Urinary bladder (tissue), 3 donors: ENCODE measurements at regions not wholly inside any gene's neighbourhood (a gene's known extent, or its start where the extent isn't known, plus 50 kb on each side); places are given as distances from the start of the nearest gene placed in this dataset.
"Not testable (repeated sequence)": the region's sequence is repeated elsewhere in the genome, so short reads cannot be mapped to it uniquely, and the experiment has no call there.

Experiments
- DNase-seq: peaks from one replicate; pipeline ENCODE4 v3.0.0-alpha.2; 2015; ENCODE audit errors: extremely low spot score
- H3K27ac ChIP-seq: one replicate; pipeline ENCODE4 v1.5.1; 2013; ENCODE audit warnings: low read depth, mild to moderate bottlenecking, moderate library complexity
- H3K36me3 ChIP-seq: one replicate; pipeline ENCODE4 v1.6.1; 2013; ENCODE audit warnings: mild to moderate bottlenecking, moderate library complexity; ENCODE audit not compliant: insufficient read depth
- H3K4me1 ChIP-seq: one replicate; pipeline ENCODE4 v1.6.1; 2013; ENCODE audit warnings: mild to moderate bottlenecking, moderate library complexity; ENCODE audit not compliant: insufficient read depth
- H3K4me3 ChIP-seq: one replicate; pipeline ENCODE4 v1.5.1; 2013; ENCODE audit warnings: low read depth, low read length
- WGBS: extraction: QIAGEN DNeasy Blood & Tissue Kit; methylation state at CpG from one replicate; pipeline ENCODE4 v1.1.7; 2013; 5-methylcytosine and 5-hydroxymethylcytosine counted together
- donor health status: healthy with polysubstance abuse.
- donor health status: healthy.

DNA sequence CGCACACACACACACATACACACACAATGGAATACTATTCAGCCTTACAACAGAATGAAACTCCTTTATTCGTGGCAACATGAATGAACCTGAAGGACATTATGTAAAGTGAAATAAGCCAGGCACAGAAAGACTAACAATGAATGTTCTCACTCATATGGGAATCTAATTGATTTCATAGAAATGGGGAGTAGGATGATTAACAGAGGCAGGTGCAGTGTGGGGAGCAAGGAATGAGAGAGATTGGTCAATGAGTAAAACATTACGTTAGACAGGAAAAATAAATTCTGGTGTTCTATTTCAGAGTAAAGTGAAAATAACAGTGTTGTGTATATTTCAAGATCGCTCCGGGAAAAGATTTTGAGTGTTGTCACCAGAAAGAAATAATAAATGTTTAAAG lies 694.5 kb downstream of the NXPH1 start:
- WGBS = 90% methylated on average over 5 of the region's 5 CpGs
- H3K4me3 ChIP-seq = no peak overlapping the region
- no peaks in the 10 kb centered on the region for H3K36me3 ChIP-seq
- no peak overlapping the region for H3K27ac ChIP-seq
- no peak for DNase-seq
- no peaks in the 10 kb centered on the region for H3K4me1 ChIP-seq

DNA sequence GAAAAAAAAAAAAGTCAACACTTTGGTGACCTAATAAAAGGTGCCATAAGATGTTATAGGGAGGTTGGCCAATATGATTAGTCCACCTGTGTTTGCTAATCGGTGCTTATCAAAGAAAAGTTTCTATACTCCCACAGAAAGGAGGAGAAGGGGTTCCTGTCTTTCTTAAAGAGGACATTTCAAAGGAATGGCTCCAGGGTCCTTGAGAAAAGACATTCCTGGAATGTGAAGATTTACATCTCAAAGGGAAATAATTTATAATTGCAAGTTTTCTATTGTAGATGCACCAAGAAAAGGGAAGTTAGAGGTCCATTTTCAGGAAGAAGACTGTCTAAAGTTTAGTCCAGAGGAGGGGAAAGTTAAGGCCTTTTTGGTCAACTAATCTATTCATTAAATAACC lies 715.3 kb downstream of the NXPH1 start:
- no peak overlapping the region for H3K27ac ChIP-seq
- H3K4me1 ChIP-seq = no peaks in the 10 kb centered on the region
- DNase-seq = no peak
- no peak overlapping the region for H3K4me3 ChIP-seq
- H3K36me3 ChIP-seq = no peaks in the 10 kb centered on the region
- 80% methylated on average over 1 of the region's 1 CpG for WGBS

DNA sequence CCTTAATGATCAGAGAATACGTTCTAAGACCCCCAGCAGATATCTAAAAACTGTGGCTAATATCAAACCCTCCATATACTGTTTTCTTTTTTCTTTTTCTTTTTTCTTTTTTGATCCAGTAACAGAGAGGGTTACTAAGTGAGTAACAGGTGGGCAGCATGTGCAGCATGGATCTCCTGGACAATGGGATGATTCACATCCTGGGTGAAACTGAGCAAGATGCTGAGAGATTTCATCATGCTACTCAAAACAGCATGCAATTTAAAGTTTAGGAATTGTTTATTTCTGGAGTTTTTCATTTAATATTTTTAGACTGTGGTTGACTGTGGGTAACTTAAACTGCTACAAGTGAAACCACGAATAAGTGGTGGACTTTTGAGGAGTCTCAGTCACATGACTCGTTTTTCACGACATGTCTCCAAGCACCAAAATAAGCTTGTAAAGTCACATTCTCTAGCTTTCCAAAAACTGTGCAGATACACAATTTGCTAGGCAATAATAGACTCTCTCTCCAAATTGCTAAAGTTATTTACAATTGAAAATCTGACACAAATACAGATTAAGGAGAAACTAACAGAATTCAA lies 716.2 kb downstream of the NXPH1 start:
- no peak for DNase-seq
- H3K27ac ChIP-seq = no peak overlapping the region
- H3K4me1 ChIP-seq = no peaks in the 10 kb centered on the region
- no peaks in the 10 kb centered on the region for H3K36me3 ChIP-seq
- 85% methylated on average over 4 of the region's 4 CpGs for whole genome bisulfite sequencing
- no peak overlapping the region for H3K4me3 ChIP-seq

DNA sequence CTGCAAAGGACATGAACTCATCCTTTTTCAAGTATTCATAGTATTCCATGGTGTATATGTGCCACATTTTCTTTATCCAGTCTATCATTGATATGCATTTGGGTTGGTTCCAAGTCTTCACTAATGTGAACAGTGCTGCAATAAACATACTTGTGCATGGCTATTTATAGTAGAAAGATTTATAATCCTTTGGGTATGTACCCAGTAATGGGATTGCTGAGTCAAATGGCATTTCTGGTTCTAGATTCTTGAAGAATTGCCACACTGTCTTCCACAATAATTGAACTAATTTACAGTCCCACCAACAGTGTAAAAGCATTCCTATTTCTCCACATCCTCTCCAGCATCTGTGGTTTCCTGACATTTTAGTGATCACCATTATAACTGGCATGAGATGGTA lies 730.3 kb downstream of the NXPH1 start:
- DNase-seq, H3K27ac ChIP-seq, H3K4me1 ChIP-seq, H3K36me3 ChIP-seq, H3K4me3 ChIP-seq: not testable (repeated sequence)

DNA sequence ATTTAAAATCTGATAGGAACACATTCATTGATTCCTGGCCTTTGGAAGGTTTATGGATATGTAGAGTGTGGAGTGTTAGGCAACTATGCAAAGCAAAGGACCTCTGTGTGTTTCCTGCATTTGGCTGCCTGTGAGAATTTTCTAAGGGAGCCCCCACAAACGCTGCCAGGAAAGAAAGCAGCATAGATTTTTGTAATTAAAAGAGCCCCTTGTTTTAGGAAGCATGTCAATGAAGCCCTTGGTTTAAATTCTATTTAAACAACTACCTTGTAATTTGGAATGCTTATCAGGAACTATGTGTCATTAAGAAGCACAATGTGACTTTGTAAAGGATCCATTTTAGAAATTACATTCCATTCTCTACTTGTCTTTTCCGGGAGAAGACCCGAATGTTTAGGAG lies 742.5 kb downstream of the NXPH1 start:
- no peak for DNase-seq
- WGBS = 51% methylated on average over 3 of the region's 3 CpGs
- H3K4me1 ChIP-seq = no peaks in the 10 kb centered on the region
- H3K4me3 ChIP-seq = no peak overlapping the region
- no peaks in the 10 kb centered on the region for H3K36me3 ChIP-seq
- no peak overlapping the region for H3K27ac ChIP-seq

DNA sequence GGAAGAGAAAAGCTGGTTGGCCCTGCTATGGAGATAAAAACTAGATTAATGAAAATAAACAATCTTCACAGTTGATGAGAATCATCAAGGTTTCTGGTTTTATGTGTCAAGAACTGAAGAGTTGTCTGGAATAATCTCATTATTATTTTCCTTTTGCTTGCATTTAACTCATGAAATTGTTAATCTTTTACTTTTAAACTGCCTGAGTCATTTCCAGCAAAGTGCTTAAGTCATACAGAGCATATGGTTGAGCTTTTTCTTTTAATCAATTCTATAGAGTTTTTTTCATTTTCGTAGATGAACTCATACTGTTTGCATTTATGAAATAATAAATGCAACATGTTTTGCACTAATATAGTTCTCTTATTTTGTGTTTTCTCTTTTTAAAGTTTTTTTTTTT lies 747.9 kb downstream of the NXPH1 start:
- no peak for DNase-seq
- no peak overlapping the region for H3K27ac ChIP-seq
- 70% methylated on average over 1 of the region's 1 CpG for WGBS
- no peaks in the 10 kb centered on the region for H3K36me3 ChIP-seq
- no peak overlapping the region for H3K4me3 ChIP-seq
- no peaks in the 10 kb centered on the region for H3K4me1 ChIP-seq

DNA sequence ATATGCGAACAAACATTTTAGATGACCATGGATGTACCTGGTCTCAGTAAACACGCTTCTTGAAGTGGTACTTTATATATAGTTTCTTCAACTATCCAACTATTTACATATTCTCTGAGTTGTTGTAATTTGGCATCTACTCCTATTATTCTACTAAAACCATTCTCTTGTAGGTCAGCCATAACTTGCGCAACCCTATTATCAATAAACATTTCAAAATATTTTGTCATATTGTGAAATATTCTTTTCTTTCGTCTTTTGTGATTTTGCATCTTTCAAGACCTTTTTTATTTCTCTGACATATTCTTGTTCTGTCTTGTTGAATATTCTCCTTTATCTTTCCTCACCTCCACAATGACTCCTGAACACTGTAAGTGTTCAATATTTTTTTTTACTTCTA lies 753.3 kb downstream of the NXPH1 start:
- Histone ChIP-seq H3K4me1 (no peaks in the 10 kb centered on the region), H3K27ac (no peak overlapping the region), H3K4me3 (no peak overlapping the region), H3K36me3 (no peaks in the 10 kb centered on the region)
- DNase-seq = no peak
- WGBS = 93% methylated on average over 4 of the region's 4 CpGs

DNA sequence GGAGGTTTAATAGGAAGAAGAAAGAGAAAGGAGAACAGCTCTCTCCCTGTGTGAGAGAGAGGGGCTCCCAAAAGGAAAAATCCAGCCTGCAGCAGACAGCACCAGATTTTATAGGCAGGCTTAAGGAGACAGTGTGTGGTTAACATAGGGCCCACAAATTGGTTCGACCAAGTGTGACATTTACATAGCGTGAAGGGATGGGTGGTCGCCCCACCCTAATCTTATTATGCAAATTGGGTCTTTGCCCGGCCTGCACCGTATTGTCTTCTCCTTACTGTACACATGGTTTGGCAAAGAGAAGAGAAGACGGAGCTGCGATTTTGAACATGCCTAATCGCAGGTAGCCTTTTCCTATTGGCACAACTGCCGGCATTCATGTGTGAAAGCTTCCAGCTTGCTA lies 756.3 kb downstream of the NXPH1 start:
- 66% methylated on average over 9 of the region's 9 CpGs for WGBS
- Histone ChIP-seq H3K36me3 (no peaks in the 10 kb centered on the region), H3K4me3 (no peak overlapping the region), H3K27ac (no peak overlapping the region), H3K4me1 (no peaks in the 10 kb centered on the region)
- DNase-seq = no peak

DNA sequence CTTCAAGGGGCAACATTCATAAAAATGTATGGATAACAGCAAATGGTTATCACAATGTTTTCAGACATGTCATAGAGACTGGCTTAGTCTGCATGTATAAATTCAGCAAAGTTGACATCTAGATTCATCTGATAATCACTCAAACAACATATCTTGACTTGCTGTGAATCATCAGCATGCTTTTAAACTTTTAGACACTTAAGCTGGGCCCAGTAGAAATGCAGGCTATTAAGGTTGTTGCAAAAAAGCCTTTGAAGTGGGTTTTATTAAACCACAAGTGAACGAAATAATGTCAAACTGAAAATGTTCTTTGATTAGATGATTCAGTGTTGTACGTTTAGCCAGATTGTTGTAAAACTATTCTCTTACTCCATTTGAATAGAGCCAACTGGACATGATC lies 759.6 kb downstream of the NXPH1 start:
- H3K4me1 ChIP-seq = no peaks in the 10 kb centered on the region
- WGBS = 44% methylated on average over 2 of the region's 2 CpGs
- no peak overlapping the region for H3K4me3 ChIP-seq
- DNase-seq = no peak
- H3K36me3 ChIP-seq = no peaks in the 10 kb centered on the region
- no peak overlapping the region for H3K27ac ChIP-seq

DNA sequence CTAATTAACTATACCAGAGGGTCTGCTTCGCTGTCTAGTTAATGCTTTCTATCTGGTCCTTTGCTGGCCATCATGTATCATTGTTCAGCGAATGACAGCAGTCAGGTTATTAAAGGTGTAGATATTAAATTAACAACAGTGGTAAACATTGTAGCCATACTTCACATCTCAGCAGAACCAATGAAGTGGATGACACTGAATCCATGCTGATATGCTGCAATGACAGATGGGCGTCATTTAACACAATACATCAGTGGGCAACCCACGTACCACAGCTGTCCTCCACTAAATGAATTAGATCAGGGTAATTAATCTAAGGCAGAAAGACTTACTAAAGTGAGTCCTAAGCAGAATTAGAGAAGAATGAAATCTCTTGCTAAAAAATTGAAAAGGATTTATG lies 767.2 kb downstream of the NXPH1 start:
- Histone ChIP-seq H3K4me3 (no peak overlapping the region), H3K36me3 (no peaks in the 10 kb centered on the region), H3K27ac (no peak overlapping the region), H3K4me1 (no peaks in the 10 kb centered on the region)
- WGBS = 88% methylated on average over 4 of the region's 4 CpGs
- no peak for DNase-seq

DNA sequence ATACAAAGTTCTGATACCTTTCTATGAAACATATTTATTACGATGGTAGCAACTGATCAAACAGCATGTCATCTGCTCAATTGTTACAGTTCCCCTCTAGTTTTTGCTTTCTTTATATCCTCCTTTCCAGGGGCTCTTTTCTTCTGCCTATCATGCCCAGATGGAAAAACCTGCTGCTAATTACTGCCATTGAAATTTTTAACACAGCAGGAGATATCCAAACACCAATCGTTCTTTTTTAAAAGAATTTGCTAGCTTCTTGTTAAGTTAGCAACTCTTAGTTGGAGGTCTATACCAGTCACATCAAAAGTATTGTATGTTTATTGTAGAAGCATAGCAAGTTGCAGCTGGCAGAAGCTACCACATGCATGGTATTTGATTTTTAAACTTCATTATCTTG lies 768.5 kb downstream of the NXPH1 start:
- Histone ChIP-seq H3K4me3 (no peak overlapping the region), H3K27ac (no peak overlapping the region), H3K4me1 (no peaks in the 10 kb centered on the region), H3K36me3 (no peaks in the 10 kb centered on the region)
- no peak for DNase-seq
- 48% methylated on average over 2 of the region's 2 CpGs for WGBS

DNA sequence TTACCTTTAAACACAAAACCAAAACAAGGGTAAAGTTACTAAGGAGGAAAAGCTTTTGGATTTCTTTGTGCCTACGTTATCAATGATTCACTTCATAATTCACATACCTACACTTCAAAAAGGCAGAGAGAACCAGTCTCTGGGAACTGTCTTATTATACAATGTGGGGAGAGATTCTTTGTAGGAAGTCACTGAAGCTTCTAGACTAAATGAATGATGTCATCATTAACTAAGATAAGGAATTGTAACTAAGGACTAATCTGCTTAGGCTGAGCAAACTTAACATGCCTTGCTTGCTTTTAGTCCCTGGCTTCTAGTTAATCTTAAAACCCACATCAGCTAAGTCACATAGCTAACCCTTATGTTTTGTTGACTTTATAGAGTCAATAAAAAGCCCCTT lies 771.2 kb downstream of the NXPH1 start:
- no peak overlapping the region for H3K4me3 ChIP-seq
- no peak overlapping the region for H3K27ac ChIP-seq
- DNase-seq = no peak
- H3K36me3 ChIP-seq = no peaks in the 10 kb centered on the region
- WGBS = 42% methylated on average over 1 of the region's 1 CpG
- H3K4me1 ChIP-seq = no peaks in the 10 kb centered on the region

DNA sequence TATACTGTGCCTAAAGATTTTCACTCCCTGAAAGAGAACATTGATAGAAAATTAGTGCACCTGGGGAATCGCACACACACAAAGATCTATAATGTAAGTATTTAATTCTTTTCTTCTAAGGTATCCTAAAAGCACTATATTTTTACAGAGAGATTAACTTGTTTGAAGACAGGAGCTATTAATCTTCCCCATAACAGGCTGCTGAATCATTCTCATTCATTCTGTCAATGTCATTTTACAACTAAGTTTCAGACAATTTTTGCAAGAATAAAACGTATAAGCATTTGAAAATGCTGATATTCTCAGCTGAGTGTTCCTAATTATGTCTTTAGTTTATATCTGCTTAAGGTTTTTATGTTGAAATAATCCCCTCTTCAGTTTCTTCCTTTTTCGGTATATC lies 776.7 kb downstream of the NXPH1 start:
- no peak overlapping the region for H3K27ac ChIP-seq
- 67% methylated on average over 3 of the region's 3 CpGs for WGBS
- H3K4me1 ChIP-seq = no peaks in the 10 kb centered on the region
- H3K36me3 ChIP-seq = no peaks in the 10 kb centered on the region
- no peak overlapping the region for H3K4me3 ChIP-seq
- DNase-seq = no peak

DNA sequence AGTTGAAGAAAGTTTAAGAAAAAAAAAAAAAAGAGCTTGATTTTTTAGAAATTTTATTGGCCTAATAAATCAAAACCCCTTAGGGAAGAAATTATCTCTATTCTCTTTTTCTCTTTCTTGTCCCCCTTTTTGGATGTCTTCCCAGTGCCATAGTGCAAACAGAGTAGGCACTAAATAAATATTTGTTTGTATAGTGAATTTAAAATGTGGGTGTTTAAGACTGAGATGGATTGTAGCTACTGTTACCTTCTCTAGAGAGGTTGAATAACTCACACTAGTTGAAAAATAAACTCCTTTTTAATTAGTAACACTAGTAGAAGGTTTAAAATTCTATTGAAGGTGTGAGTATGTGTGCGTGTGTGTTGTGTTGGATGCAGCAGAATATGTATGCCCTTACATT lies 783.8 kb downstream of the NXPH1 start:
- no peak overlapping the region for H3K4me3 ChIP-seq
- DNase-seq = no peak
- H3K27ac ChIP-seq = no peak overlapping the region
- no peaks in the 10 kb centered on the region for H3K4me1 ChIP-seq
- no peaks in the 10 kb centered on the region for H3K36me3 ChIP-seq
- 44% methylated on average over 1 of the region's 1 CpG for WGBS

DNA sequence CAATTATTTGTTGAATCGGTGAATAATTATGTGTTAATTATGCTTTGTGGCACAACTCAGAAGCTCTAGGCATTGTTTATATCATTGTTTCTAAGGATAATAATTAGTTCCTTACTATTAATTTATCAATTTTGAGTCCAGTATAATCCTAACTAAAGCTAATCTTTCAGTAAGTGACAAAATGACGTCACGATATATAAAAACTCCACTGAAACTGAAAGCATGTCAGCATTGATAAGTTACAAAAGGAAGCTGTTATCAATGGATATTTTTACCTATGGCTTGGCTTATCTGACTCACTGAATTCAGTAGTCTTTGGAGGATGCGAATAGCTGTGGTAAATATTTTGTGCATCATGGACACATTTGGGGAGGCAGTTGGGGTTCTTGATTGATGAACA lies 793.1 kb downstream of the NXPH1 start:
- no peak overlapping the region for H3K4me3 ChIP-seq
- H3K4me1 ChIP-seq = no peaks in the 10 kb centered on the region
- 77% methylated on average over 4 of the region's 4 CpGs for WGBS
- DNase-seq = no peak
- no peak overlapping the region for H3K27ac ChIP-seq
- H3K36me3 ChIP-seq = no peaks in the 10 kb centered on the region
